ENCODE measurements at regions not wholly inside any gene's neighbourhood (a gene's known extent, or its start where the extent isn't known, plus 50 kb on each side); places are given as distances from the start of the nearest gene placed in this dataset.

DNA sequence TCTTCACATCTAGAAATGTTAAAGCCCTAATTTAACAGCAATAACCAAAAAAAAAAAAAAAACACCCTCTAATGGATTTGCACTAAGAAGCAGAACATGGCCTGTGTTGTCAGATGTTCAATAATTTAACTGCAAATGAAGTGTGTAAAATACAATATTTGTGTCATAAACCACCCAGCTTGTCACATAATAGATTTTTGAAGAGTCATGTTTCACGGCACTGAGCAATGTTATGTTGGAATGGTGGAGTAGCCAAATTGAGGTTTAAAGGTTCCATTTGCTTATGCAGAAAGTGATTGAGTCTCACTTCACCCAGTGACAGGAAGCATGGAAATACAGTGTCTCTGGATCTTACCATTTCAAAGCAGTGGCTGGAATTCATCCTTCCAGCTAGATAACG, 173.2 kb upstream of the XYLT1 start:
- no peak for ATAC-seq
- POLR2A ChIA-PET = no interaction called here

DNA sequence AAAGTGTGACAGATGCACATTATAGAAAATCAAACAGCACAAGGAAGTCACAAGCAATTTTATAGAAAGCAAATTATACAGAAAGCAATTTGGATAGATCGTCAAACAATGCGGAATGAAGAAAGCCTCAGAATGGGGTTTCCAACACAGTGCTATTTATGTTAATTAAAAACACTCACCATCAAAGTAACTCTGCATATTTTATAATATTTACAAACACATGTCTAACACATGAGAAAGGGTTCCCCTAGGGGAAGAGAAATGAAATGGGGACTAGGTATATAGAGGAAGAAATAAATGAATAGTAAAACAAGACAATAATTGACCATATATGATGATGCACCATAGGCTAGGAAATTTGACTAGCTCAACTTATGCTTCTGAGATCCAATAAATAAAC, 171.2 kb upstream of the XYLT1 start:
- Histone ChIP-seq H3K4me3 (no peak overlapping the region), H3K27ac (no peak overlapping the region), H3K4me1 (no peaks in the 10 kb centered on the region), H3K9me3 (no peaks in the 10 kb centered on the region), H3K4me2 (no peak overlapping the region)
- POLR2A ChIA-PET = no interaction called here
- FAIRE-seq = no peak
- TF ChIP-seq, protein P1, sequence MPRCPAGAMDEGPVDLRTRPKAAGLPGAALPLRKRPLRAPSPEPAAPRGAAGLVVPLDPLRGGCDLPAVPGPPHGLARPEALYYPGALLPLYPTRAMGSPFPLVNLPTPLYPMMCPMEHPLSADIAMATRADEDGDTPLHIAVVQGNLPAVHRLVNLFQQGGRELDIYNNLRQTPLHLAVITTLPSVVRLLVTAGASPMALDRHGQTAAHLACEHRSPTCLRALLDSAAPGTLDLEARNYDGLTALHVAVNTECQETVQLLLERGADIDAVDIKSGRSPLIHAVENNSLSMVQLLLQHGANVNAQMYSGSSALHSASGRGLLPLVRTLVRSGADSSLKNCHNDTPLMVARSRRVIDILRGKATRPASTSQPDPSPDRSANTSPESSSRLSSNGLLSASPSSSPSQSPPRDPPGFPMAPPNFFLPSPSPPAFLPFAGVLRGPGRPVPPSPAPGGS (IDR thresholded peaks at IDR 0.05) = no peak
- TF ChIP-seq, protein P2, sequence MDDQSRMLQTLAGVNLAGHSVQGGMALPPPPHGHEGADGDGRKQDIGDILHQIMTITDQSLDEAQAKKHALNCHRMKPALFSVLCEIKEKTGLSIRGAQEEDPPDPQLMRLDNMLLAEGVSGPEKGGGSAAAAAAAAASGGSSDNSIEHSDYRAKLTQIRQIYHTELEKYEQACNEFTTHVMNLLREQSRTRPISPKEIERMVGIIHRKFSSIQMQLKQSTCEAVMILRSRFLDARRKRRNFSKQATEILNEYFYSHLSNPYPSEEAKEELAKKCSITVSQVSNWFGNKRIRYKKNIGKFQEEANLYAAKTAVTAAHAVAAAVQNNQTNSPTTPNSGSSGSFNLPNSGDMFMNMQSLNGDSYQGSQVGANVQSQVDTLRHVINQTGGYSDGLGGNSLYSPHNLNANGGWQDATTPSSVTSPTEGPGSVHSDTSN (IDR thresholded peaks at IDR 0.05) = no peak
- TF ChIP-seq SMC3 (IDR thresholded peaks at IDR 0.05) (no peak), HDAC2 (IDR thresholded peaks at IDR 0.05) (no peak), HOXA7 (CRISPR knock-in tag; IDR thresholded peaks at IDR 0.05) (no peak), EHF (CRISPR knock-in tag; IDR thresholded peaks at IDR 0.05) (no peak), RAD21 (conservative IDR thresholded peaks at IDR 0.05 in 1 of 2, IDR thresholded peaks at IDR 0.05 in 1 of 2) (no peak), ZNF302 (CRISPR knock-in tag; IDR thresholded peaks at IDR 0.05) (no peak), RCOR1 (IDR thresholded peaks at IDR 0.05; ENCODE audit: low read depth, low read length) (no peak), GATA3 (IDR thresholded peaks at IDR 0.05; ENCODE audit: borderline replicate concordance) (no peak), PHF8 (IDR thresholded peaks at IDR 0.05; ENCODE audit: borderline replicate concordance, low read depth) (no peak), JUNB (IDR thresholded peaks at IDR 0.05) (no peak), MAZ (IDR thresholded peaks at IDR 0.05; ENCODE audit: borderline replicate concordance, low read depth, low read length) (no peak), NPAS2 (CRISPR knock-in tag; IDR thresholded peaks at IDR 0.05; ENCODE audit: borderline replicate concordance) (no peak)
- TF ChIP-seq, protein P3, sequence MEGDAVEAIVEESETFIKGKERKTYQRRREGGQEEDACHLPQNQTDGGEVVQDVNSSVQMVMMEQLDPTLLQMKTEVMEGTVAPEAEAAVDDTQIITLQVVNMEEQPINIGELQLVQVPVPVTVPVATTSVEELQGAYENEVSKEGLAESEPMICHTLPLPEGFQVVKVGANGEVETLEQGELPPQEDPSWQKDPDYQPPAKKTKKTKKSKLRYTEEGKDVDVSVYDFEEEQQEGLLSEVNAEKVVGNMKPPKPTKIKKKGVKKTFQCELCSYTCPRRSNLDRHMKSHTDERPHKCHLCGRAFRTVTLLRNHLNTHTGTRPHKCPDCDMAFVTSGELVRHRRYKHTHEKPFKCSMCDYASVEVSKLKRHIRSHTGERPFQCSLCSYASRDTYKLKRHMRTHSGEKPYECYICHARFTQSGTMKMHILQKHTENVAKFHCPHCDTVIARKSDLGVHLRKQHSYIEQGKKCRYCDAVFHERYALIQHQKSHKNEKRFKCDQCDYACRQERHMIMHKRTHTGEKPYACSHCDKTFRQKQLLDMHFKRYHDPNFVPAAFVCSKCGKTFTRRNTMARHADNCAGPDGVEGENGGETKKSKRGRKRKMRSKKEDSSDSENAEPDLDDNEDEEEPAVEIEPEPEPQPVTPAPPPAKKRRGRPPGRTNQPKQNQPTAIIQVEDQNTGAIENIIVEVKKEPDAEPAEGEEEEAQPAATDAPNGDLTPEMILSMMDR (IDR thresholded peaks at IDR 0.05) = no peak
- TF ChIP-seq, protein P4, sequence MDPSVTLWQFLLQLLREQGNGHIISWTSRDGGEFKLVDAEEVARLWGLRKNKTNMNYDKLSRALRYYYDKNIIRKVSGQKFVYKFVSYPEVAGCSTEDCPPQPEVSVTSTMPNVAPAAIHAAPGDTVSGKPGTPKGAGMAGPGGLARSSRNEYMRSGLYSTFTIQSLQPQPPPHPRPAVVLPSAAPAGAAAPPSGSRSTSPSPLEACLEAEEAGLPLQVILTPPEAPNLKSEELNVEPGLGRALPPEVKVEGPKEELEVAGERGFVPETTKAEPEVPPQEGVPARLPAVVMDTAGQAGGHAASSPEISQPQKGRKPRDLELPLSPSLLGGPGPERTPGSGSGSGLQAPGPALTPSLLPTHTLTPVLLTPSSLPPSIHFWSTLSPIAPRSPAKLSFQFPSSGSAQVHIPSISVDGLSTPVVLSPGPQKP (IDR thresholded peaks at IDR 0.05; ENCODE audit: low read depth, low read length) = no peak
- TF ChIP-seq, protein P5, sequence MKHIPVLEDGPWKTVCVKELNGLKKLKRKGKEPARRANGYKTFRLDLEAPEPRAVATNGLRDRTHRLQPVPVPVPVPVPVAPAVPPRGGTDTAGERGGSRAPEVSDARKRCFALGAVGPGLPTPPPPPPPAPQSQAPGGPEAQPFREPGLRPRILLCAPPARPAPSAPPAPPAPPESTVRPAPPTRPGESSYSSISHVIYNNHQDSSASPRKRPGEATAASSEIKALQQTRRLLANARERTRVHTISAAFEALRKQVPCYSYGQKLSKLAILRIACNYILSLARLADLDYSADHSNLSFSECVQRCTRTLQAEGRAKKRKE (CRISPR knock-in tag; IDR thresholded peaks at IDR 0.05; ENCODE audit: low read depth) = no peak
- WGBS (ENCODE audit: missing lambda C conversion rate) = 72% methylated on average over 2 of the region's 2 CpGs
- ATAC-seq = no peak
- CTCF ChIA-PET = interaction anchor here (1.6 kb wide), 1 partner anchor 12 kb away, joined by 4 read pairs; no protein-coding TSS in a partner anchor
- DNase-seq (ENCODE audit: low read depth in 1 of 2, low spot score in 1 of 2) = no peak

More for the DNA sequence above, 173.2 kb upstream of the XYLT1 start:
- FAIRE-seq (no peak), DNase-seq (ENCODE audit: low read depth in 1 of 2, low spot score in 1 of 2) (no peak)
- no peak overlapping the region for H3K27ac ChIP-seq
- 0% methylated on average over 2 of the region's 2 CpGs for WGBS (ENCODE audit: missing lambda C conversion rate)
- H3K9me3 ChIP-seq = no peaks in the 10 kb centered on the region
- no peak overlapping the region for H3K4me3 ChIP-seq
- CTCF ChIA-PET = no interaction called here
- H3K4me1 ChIP-seq = no peaks in the 10 kb centered on the region
- no peak for TF ChIP-seq CHD4 (IDR thresholded peaks at IDR 0.05; ENCODE audit: borderline replicate concordance)
- TF ChIP-seq KDM1A (IDR thresholded peaks at IDR 0.05; ENCODE audit: low read depth) = no peak
- no peak overlapping the region for H3K4me2 ChIP-seq
